ENCODE measurements at regions not wholly inside any gene's neighbourhood (a gene's known extent, or its start where the extent isn't known, plus 50 kb on each side); places are given as distances from the start of the nearest gene placed in this dataset.

- no peak for DNase-seq
Observed at GRCh38 chr13:73929287-73929932, 204.8 kb downstream of the KLF12 start.

GRCh38 chr13:73924607-73925006 is 209.6 kb downstream of the KLF12 start:
- DNase-seq, result no peak

DNA sequence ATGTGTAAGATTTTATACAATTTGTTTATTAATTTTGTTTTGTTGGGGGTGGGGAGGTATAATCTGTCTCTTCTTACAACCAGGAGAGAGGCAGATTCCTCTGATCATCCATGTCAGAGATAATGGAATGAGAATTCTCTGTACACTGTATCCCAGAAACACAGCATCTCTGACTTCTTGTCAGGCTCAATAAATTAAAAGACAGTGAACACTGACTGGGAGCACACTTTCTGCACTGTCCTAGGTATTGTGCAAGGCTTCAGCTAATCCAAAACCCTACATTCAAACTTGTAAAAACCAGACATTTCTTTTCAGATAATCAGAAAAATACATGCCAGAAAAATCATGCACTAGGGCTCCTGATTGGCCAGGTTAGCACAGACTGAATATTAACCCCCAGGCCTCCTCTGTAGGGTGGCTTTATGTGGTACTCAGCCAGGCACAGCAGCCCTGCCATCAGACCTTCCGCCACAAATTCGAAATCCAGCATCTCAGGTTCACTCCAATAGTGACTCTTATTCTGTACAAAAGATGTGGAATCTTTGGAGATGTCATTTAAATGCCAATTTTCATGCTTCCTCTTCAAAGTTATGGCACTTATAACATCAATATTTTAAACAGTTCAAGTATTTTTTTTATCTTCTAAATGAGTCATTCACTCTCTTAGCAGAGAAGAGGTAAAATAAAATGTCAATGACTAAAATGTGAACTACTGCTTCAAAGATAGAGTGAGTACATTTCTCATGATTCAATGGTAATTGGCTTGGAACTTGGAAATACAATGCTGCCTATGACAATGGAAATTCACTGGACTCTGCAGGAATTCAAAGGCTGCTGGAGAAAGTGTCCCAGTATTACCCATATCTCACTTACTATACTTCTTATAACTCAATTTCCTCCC is 211.5 kb downstream of the KLF12 start:
- DNase-seq, result no peak

GRCh38 chr13:73918691-73919090 is 215.5 kb downstream of the KLF12 start:
- DNase-seq, result no peak

DNA sequence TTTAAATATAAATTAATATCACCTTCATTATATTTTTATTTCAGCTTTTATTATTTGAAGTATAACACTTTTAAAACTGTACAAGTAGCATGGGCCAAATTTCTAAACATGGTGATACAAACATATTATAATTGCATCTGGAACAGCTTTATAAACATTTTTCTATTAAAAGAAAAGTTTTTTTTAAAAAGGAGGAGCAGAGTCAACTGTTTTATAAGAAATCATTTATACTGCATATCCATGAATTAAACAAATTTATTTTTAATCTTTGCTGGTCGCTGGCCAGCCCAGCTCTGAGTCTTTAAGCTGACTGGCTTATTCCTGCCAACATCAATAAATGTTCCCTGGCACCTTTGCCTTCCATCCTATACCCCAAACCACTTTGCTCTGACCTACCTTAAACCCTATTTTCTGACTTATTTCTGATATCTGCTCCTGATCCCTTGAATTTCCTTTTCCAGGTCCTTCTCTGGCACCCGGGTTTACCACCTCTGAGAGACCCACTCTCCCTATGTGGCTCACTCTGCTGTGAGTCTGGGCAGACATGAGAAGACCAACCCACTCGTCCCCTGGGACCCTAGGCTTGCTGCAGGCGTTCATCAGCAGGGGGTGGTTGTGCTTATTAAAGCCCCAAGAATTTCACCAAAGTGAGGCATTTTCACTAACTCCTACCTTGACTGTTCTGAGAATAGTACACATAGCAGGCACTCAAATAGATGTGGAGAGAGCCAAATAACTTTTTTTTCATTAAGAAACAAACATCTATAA is 220.3 kb downstream of the KLF12 start:
- DNase-seq, result no peak

DNA sequence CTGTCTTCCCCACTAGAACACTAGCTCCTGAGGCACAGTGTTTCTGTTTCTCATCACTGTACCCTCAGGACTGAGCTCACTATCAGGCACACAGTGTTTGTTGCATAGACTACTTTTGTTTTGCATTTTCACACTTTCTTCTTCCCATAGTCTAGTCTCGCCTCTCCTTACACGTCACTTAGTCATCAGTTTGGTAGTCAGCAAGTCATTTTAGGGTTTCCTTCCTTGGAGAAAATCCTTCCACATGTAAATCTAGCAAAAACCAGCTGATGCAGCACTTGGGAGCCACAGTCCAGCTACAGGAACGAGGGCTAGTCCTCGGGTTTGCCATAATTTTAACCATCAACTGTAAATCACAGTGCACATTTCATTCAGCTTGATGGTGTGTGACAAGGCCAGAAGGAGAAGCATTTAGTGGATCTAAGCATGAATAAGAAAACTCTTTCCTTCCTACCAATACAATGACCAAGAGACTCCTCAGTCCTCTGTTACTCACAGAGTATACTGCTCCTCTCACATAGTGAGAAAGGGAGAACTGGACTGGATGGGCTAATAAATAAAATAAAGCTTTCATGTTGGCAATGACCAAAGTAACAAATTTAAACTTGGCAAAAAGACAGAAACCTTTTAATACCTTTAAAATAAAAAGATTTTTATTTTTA is 221.0 kb downstream of the KLF12 start:
- no peak for DNase-seq

DNA sequence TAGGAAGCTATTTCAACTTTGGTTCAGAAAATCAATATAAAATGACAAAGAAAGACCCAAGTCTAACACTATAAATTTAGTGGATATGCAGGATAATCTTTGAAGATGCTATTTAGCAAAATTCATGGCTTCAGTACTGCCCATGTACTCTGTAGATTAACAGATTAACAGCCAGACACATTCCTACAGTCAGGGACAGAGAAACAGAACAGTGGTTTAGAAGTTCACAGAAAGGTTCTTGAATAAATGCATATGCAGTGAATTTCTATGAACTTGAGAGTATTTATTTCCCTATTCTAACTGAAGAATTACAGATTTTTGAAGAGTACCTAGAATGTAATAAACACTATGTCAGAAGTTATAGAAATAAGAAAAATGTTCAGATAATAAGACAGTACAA is 222.8 kb downstream of the KLF12 start:
- DNase-seq, result no peak

GRCh38 chr13:73910733-73911132 is 223.5 kb downstream of the KLF12 start:
- no peak for DNase-seq

DNA sequence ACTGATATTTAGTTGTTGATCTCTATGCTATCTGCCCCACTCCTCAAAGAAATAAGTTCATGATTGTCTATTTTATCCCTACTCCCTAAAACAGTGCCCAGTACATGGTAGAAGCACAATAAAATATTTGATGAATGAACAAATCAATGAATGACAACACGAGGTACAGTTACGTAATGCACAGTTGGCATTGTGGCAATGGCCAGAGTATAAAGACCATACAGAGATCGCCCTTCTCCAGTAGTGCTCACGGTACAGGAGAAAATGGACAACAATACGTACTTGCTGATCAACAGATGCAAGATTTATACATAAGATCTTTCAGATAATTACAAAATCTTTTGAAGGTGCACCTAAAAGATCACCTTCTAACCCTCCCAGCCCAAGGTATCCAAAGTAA is 225.4 kb downstream of the KLF12 start:
- DNase-seq, result no peak

- no peak for DNase-seq
Observed at GRCh38 chr13:73904625-73905024, 229.6 kb downstream of the KLF12 start.

- no peak for DNase-seq
Observed at GRCh38 chr13:73903561-73903960, 230.6 kb downstream of the KLF12 start.

GRCh38 chr13:73902847-73903246 is 231.4 kb downstream of the KLF12 start:
- no peak for DNase-seq

- DNase-seq, result no peak
Observed at GRCh38 chr13:73902296-73902695, 231.9 kb downstream of the KLF12 start.

DNA sequence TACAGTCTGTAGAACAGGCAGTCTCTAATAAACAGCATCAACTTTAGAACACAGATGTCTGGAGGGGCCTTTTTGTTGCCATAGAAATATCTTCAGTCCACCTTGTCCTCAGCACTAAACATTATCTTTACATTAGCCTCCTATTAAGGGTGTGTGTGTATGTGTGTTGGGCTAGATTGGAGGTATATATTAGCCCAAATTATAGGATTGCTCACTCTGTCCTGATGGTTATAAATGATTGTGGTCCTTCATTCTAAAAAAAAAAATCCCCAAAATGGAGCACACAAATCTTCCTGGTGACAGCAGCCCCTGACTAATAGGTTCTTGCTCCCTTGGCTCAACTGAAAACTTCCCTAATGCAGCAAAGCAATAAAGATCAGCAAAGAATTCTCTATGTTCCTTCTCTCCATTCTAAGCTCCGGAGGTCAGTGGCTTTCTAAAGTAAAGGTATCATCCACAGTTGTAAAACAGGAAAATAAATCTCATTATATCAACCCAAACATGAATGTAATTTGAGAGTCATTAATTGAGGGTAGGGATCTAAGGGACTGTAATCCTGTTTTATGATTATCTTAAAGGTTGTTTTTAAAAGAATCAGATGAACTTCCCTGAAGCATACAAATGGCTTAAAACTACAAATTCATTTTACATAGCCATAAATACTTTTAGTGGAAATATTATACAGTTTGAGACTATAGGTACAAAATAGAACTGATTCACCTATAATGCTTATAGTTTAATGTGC is 232.7 kb downstream of the KLF12 start:
- no peak for DNase-seq

GRCh38 chr13:73900591-73900990 is 233.6 kb downstream of the KLF12 start:
- no peak for DNase-seq

DNA sequence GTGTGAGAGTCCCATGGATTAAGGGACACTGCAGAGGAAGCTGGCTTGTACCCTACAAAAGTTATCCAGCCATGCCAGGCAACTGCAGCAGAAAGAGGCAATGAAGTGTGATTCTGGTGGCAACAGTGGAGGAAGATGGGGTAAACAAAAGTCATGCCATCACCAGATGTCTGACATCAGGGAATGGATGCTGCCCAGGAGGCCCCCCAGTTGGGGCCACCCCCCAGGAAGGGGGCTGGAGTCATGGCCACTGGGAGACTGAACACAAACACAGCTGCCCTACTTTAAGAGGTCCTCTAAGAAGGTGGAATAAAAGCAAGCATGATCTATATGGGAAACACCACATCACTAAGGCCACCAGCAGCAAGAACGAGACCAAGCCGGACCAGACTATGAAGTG is 235.3 kb downstream of the KLF12 start:
- no peak for DNase-seq

DNA sequence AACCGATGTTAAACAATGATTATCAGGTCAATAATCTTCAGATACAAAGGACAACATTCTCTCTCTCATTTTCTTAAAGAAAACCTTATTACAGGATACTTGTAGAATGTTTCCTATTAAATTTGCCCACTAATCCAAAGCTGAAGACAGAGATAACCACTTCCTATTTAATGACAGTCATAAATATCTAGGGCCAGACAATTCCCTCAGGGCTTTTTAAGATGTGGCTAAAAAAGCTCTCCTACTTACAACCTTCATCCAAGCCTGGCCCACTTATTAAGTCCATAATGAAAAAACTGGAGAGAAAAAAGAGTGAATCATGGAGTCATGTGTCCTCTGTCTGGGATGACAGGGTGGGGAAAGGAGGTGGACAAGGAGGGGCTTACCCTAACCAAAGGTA is 235.9 kb downstream of the KLF12 start:
- DNase-seq, result no peak

DNA sequence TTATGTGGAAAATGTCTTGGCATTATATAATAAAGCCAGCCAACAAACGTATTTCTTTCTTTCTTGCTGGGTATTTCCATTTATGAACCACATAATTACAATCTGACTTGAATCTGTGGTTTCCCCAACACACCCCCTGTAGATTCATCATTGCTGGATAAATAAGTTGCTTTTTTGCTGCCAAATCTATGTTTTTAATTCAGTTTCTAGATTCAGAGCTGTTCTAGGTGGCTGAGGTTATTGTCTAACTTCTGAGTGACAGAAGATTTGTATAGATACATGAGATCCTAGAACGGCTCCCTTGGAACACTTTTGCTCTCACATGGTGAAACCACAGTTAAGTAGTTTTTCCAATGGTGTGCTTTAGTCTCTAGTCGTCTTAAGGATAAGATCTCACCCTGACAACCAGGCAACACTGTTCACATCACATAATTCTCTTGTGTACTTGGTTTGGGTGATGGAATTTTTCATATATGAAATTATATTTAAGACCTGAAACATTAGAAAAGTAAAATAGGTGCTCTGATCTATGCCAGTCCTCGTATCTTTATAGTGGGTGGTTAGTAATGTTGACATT is 239.1 kb downstream of the KLF12 start:
- DNase-seq, result no peak

- no peak for DNase-seq
Observed at GRCh38 chr13:73893833-73894232, 240.4 kb downstream of the KLF12 start.

DNA sequence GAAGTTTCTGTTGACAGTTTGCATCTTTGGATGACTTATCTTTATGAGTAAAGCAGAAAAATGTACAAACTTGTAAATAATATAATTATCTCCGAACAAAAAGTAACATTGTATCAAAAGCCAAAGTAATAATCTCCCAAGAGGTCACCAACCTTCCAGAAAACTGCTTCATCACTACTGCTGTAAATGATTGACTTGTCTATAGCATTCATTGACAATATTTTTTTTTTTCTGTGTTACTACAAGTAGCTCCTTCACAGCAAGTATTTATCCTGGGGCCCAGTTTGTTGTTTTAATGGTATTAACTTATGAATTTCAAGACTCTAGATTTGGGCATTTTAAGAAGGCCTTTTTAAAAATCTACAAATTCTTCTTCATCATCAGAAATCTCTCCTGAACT is 242.4 kb downstream of the KLF12 start:
- DNase-seq, result no peak

DNA sequence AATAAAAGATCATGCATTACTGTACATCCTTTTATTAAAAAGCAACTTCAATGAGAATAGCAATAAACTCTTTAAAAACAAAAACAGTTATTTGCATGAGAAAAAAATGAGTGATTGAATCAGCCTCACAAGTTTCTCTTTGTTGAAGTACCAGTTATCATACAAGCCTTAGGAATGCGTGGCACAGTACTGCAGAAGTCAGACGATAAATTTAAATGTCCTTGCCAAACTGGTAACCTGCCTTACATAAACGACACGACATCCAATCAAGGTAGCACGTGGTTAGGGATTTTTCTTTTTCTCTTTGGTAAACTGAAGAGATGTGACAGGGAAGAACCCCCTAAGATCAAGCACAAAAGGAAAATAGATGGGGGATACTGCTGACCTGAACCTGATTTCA is 251.0 kb downstream of the KLF12 start:
- DNase-seq, result no peak

GRCh38 chr13:73880365-73880764 is 253.8 kb downstream of the KLF12 start:
- DNase-seq, result no peak

Data from NCI-H1048 (cell line).